ENCODE measurements at regions not wholly inside any gene's neighbourhood (a gene's known extent, or its start where the extent isn't known, plus 50 kb on each side); places are given as distances from the start of the nearest gene placed in this dataset.

DNA sequence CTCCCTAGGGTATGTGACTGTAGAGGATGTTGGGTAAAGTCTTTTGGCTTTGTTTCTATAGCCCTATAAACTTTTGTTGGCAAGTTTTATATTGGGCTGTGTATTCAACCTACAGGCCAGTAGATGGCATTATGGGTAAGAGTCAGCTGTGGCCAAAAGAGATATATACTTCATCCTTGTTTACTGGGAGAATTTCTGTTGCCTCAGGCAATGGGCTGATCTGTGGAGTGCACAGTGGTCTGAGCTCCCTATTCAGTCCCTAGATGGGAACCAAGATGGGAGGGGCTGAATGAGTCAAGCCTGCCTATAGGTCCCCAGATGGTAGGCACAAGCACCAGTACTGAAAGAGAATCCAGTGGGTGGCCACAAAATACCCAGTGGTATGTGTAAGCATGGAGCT, 580.6 kb downstream of the EPHA5 start:
- TF ChIP-seq, protein P1, sequence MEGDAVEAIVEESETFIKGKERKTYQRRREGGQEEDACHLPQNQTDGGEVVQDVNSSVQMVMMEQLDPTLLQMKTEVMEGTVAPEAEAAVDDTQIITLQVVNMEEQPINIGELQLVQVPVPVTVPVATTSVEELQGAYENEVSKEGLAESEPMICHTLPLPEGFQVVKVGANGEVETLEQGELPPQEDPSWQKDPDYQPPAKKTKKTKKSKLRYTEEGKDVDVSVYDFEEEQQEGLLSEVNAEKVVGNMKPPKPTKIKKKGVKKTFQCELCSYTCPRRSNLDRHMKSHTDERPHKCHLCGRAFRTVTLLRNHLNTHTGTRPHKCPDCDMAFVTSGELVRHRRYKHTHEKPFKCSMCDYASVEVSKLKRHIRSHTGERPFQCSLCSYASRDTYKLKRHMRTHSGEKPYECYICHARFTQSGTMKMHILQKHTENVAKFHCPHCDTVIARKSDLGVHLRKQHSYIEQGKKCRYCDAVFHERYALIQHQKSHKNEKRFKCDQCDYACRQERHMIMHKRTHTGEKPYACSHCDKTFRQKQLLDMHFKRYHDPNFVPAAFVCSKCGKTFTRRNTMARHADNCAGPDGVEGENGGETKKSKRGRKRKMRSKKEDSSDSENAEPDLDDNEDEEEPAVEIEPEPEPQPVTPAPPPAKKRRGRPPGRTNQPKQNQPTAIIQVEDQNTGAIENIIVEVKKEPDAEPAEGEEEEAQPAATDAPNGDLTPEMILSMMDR (IDR thresholded peaks at IDR 0.05 in 2 of 3, conservative IDR thresholded peaks at IDR 0.05 in 1 of 3; ENCODE audit: borderline replicate concordance in 1 of 3, insufficient read depth in 1 of 3, low read depth in 2 of 3, low read length in 2 of 3), result no peak
- TF ChIP-seq POLR2A (IDR thresholded peaks at IDR 0.05; ENCODE audit: borderline replicate concordance, extremely low read depth, insufficient read depth, insufficient read length) (no peak), EZH2 (IDR thresholded peaks at IDR 0.05) (no peak), POLR2AphosphoS5 (IDR thresholded peaks at IDR 0.05; ENCODE audit: low read depth, low read length) (no peak), ZNF274 (IDR thresholded peaks at IDR 0.05; ENCODE audit: low read depth, low read length) (no peak), CEBPB (IDR thresholded peaks at IDR 0.05; ENCODE audit: low read depth) (no peak)
- TF ChIP-seq, protein P2, sequence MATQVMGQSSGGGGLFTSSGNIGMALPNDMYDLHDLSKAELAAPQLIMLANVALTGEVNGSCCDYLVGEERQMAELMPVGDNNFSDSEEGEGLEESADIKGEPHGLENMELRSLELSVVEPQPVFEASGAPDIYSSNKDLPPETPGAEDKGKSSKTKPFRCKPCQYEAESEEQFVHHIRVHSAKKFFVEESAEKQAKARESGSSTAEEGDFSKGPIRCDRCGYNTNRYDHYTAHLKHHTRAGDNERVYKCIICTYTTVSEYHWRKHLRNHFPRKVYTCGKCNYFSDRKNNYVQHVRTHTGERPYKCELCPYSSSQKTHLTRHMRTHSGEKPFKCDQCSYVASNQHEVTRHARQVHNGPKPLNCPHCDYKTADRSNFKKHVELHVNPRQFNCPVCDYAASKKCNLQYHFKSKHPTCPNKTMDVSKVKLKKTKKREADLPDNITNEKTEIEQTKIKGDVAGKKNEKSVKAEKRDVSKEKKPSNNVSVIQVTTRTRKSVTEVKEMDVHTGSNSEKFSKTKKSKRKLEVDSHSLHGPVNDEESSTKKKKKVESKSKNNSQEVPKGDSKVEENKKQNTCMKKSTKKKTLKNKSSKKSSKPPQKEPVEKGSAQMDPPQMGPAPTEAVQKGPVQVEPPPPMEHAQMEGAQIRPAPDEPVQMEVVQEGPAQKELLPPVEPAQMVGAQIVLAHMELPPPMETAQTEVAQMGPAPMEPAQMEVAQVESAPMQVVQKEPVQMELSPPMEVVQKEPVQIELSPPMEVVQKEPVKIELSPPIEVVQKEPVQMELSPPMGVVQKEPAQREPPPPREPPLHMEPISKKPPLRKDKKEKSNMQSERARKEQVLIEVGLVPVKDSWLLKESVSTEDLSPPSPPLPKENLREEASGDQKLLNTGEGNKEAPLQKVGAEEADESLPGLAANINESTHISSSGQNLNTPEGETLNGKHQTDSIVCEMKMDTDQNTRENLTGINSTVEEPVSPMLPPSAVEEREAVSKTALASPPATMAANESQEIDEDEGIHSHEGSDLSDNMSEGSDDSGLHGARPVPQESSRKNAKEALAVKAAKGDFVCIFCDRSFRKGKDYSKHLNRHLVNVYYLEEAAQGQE (IDR thresholded peaks at IDR 0.05; ENCODE audit: low read depth), result no peak

Data from HCT116 (cell line).